GM21717 (cell line): ENCODE measurements at regions not wholly inside any gene's neighbourhood (a gene's known extent, or its start where the extent isn't known, plus 50 kb on each side); places are given as distances from the start of the nearest gene placed in this dataset.

ENCODE experiments used
- ATAC-seq: cut with Tn5 transposase; IDR thresholded peaks from one replicate; pipeline ENCODE4 v1.9.1; 2021; ENCODE audit warnings: mild to moderate bottlenecking, moderate library complexity; ENCODE audit not compliant: unreplicated experiment

DNA sequence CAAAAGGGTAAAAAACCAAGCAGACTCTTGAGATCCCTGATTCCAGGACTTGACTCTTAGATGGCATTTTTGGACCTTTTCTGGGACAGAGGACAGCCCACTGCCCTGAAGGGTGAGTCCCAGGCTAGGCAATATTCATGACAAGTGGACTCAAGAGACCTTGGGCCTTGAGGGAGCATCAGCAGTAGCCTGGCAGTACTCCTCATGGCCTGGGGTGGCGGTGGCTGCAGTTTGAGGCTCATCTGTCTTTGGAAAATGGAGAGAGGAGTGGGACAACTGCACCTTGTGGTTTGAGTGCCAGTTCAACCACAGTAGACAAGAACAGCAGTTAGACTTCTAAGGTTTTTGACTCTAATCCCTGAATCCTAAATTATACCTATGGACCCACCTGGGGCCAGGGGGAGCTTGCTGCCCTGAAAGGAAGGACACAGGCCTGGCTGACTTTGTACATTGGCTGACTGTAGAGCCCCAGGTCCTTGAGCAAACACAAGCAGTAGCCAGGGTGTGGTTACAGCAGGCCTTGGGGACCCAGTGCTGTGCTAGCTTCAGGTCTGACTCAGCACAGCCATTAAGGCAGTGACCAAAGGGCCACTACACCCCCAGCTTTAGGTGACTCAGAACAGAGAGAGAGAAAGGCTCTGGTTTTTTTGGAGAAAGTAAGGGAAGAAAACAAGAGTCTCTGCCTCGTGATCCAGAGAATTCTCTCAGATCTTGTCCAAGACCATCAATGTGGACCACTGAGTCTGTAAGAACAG, 1023.2 kb downstream of the KCNT2 start:
- no peak for ATAC-seq

DNA sequence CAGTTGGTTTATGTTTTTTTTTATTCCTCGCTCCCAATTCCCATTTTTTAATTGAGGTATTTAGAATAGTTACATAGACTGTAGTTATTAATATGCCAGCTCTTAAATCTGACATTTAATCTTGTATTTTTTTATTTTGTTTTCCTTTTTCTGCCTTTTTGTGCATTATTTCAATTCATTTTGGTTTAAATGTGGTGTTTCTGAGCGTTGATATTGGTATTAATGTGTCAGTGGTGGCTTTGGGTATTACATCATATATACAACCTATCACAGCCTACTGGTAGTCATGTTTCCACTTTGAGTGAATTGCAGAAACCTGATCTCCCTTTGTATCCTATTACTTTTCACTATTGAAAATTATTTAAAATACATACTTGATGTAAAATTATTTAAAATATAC, 1027.3 kb downstream of the KCNT2 start:
- no peak for ATAC-seq

DNA sequence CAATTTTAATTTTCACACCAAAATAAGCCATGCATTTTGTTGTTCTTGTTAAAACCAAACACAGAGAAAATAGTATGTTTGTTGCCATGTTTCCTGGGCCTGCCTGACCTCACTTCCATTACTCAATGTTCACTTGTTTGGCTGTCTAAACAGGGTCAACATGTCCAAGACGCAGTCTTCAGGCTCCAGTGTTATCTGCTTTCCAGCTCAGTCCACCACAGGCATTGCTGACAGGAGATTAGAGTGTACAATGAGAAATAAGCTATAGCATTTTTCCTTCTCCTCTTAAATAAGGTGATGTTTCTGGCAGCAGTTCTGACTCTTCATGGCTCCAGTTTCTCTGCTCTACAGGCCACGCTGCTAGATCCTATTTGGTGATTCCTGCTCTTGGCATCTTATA, 1030.5 kb downstream of the KCNT2 start:
- no peak for ATAC-seq

DNA sequence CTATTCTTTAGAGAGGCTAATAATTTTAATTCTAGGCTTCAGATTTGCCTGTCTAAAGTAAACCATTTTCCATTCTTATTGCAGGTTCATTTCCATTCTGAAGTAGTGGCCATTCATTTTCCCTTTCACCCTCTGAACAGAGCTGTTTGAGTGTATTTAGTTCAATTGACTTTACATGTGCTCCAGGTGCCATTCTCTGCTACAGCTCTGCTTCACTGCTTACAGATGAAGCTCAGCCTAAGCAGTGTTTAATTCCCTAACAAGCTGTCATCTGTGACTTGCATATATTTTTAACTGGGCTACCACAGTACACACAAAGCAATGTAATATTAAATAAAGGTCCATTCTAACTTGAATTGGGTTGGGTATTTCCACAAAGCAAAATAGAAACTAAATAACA, 1031.6 kb downstream of the KCNT2 start:
- no peak for ATAC-seq

DNA sequence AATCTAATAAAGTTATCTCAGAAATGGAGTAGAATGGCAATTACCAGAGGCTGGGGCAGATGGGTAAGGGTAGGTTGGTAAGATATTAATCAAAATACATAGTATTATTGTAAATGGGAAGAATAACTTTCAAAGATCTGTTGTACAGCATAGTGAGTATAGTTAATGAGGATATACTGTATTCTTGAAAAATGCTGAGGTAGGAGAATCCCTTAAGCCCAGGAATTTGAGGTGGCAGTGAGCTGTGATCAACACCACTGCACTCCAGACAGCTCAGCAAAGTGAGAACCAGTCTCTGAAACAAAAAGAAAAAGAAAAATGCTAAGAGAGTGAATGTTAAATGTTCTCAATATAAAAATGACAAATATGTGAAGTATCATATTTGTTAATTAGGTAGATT, 1033.7 kb downstream of the KCNT2 start:
- no peak for ATAC-seq

DNA sequence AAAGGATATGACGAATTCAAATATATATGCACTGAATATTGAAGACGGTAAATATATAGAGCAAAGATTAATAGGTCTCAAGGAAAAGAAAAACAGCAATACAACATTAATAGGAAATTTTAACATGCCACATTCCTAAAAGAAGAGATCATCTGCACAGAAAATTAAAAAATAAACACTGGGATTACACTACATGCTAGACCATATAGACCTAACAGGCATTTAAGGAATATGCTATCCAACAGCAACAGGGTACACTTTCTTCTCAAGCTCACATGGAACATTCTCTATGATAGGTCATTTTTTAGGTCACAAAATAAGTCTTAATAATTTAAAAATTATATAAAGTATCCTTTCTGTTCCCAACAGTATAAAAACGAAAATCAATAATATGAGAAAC, 1038.3 kb downstream of the KCNT2 start:
- ATAC-seq, result no peak

DNA sequence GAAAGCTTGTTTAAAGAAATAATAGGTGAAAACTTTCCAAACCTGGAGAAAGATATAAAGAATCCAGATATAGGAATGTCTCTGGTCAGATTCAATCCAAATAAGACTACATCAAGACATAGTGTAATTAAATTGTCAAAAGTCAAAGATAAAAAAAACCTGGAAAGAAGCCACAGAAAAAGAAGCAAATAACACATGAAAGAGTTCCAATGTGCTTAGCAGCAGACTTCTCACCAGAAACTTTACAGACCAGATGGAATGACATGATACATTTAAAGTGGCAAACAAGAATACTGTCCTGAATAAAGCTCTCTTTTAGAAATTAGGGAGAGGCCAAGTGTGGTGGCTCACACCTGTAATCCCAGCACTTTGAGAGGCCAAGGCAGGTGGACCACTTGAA, 1039.9 kb downstream of the KCNT2 start:
- ATAC-seq, result no peak

DNA sequence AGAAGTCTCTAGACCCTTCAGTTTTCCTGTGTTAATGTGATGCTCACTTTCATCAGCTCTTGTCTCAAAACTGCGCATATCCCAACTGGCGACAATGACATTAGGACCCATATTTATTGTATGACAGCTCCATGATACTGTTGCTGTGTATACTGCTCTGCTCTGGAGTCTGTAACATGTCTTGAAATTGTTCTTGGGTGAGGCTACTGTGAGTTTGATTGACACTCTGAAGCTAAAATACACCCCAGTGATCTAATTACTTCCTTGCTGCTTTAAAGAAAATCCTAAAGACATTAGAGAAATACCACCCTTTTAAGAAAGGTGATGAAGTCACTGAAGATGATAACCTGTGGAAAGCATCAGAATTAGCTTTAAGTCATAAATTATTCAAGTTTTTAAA, 1046.2 kb downstream of the KCNT2 start:
- ATAC-seq, result no peak

DNA sequence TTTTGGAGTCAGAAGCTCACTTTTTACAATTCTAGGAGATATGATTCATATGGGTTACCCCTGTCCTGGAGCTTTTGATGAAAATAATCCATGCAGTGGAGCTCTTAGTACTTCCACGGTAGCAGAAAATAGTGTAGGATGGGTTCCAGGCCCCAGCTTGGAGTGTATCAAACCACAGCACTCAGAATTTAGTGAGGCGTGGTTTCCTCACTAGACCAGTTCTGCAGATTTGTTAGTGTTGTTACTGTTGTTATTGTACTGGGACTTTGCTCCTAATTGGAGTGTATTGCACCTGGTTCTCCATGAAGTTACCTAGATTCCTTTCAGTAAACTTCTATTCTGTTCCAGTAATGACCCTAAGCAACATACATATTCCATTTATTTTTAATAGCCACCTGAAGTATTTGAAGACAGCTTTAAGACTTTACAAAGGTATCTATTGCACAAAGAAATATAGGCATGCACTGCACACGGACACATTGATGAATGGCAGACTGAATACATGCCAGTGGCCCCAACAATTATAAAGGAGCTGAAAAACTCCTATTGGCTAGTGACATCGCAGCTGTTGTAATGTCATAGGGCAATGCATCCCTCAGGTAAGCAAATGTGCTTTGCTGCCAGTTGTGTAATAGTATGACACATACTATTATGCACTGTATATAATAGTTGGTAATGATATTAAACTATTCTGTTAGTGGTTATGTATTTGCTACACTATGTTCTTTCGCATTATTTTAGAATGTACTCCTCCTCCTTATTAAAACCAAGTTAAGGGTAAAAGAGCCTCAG, 1058.0 kb downstream of the KCNT2 start:
- ATAC-seq, result no peak

DNA sequence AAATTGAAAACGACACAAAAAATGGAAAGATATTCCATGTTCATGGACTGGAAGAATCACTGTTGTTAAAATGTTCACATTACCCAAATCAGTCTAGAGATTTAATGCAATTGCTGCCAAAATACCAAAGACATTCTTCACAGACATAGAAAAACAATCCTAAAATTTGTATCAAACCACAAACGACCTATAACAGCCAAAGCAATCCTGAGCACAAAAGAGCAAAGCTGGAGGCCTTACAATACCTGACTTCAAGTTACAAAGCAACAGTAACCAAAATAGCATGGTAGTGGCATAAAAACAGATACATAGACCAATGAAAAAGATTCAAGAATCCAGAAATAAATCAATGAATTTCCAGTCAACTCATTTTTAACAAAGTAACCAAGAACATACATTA, 1077.3 kb downstream of the KCNT2 start:
- ATAC-seq, result no peak

DNA sequence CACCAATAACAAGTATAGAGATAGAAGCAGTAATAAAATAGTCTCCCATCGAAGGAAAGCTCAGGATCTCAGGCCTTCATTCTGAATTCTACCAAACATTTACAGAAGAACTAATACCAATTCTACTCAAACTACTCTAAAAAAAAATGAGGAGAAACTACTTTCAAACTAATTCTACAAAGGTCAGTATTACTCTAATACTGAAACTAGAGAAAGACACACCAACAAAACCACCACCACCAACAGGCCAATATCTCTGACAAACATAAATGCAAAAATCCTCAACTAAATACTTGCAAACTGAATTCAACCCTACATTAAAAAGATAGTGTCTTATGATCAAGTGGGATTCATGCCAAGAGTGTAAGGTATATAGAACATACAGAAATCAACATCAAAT, 1078.4 kb downstream of the KCNT2 start:
- ATAC-seq, result no peak

DNA sequence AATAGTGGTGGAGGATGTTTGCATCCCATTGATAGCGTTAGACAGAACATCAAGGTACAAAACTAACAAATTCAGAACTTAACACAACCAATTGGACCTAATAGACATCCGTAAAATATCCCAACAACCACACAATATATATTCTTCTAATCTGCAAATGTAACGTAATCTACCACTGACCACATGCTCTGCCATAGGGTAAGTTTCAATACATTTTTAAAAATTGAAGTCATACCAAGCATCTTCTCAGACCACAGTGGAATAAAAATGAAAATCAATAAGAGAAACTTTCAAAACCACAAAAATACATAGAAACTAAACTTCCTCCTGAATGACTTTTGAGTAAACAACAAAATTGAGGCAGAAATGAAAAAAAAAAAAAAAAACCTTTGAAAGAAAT, 1087.5 kb downstream of the KCNT2 start:
- ATAC-seq, result no peak

DNA sequence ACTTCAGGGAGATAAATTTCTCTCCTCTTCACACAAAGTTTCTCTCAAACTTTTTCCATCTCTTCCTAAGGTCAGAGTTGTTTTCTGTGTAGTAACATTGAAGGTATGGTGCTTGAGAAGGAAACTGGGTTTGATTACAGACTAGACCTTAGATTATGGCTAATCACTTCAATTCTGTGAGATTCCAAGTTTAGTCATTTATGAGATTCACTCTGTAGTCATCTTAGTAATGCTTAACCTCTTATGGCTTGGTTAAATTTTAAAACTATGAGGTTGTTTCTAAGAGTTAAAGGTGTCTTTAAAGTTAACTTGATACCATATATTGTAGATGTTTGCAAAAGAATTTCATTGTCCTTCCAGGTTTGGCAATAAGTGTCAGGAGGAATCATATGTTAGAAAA, 1092.2 kb downstream of the KCNT2 start:
- ATAC-seq, result no peak

DNA sequence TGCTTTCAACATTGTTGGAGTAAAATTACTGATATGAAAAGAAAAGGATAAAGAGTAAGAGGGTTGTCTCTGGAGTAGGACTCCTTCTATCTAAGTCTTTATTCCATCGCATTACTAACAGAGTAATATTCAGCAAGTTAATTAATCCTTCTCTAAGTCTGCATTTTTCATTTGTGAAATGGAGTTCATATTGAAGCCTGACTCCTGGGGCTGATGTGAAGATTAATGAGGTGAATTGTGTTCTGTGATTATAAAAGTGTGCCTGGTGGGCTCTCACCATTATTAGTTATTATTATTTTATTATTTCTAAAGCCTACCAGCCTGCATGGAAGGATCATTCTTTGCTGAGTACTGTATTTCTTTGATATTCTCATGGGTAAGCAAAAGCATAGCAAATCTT, 1096.7 kb downstream of the KCNT2 start:
- no peak for ATAC-seq

DNA sequence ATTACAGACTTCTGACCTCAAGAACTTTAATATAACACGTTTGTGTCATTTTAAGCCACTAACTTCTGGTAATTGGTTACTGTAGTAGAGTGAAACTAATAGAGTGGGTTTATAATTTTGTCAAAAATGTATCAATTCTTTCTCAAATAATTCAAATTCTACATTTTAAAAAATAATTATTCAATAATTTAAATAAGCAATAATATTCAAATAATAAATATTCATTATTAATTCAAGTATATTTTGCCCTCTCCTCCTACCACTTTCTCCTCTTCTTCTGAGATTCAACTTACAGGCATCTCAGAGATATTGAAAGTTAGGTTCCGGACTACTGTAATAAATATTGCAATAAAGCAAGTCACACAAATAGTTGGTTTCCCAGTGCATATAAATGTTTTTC, 1107.1 kb downstream of the KCNT2 start:
- no peak for ATAC-seq

DNA sequence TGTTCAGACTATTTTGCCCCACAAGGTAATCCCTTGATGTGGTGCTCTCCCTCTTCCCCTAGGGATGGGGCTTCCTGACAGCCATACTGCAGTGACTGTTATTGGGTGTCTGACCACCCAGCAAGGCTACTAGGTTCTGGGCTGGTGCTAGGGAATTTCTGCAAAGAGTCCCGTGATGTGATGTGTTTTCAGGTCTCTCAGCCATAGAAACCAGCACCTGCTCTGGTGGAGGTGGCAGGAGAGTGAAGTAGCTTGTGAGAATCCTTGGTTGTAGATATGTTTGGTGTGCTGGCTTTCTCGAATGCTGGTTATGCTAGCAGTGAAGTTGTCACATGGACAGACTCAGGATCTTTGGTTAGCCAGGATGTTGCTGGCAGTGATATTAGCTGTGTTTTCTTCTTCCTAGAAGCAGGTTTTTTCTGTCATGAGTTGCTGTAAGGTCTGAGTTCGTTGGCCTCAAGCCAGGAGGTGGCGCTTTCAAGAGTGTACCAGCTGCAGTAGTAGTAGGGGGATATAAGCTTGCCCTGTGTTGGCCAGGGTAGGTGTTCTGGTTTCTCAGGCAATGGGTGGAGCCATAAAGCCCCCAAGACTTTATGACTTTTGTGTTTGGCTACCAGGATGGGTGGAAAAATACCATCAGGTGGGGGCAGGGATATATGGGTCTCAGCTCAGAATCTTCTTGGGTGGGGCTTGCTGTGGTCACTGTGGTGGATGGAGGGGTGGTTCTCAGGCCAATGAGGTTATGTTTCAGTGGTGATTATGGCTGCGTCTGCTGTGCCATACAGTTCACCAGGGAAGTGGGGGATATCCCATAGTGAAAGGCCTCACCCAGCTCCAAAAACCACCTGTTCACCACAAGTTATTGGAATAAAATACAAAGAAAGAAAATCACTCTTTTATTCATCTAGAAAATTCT, 1112.3 kb downstream of the KCNT2 start:
- ATAC-seq, result no peak

DNA sequence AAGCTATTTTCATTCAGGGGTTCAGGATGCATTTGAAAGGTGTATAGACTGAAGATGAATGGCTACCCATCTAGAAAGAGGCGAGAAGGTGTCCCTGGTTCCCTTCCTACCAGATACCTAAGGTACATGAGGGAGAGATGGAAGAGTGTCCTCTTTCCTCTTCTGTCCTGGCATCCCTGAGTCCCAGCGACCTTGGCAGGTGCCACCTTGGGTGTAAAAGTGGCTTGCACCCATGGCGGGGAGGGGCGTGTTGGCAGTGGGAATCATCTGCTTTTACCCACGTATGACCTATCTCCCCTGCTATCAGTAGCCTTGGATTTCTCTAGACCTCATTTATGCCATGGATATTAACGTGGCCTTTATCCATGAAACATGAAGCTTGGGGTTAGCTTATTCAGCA, 1126.1 kb downstream of the KCNT2 start:
- ATAC-seq, result no peak

DNA sequence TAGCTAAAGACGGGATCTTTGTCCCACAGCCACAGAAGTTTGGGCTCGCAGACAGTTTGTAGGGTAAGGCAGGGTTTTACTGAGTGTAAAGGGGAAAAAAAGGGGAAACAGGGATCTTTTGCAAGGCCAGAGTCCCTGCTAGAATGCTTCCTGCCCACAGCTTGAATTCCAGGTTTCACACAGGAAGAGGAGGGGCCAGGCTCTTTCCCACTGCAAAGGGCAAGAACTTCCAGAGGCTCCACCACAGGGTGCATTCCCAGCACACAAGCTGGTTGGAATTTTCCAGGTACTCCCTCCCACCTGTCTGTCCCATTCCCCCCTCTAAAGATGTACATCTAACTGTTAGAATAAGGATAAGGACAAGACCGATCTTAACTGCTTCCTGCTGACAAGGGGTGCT, 1126.9 kb downstream of the KCNT2 start:
- ATAC-seq, result no peak

DNA sequence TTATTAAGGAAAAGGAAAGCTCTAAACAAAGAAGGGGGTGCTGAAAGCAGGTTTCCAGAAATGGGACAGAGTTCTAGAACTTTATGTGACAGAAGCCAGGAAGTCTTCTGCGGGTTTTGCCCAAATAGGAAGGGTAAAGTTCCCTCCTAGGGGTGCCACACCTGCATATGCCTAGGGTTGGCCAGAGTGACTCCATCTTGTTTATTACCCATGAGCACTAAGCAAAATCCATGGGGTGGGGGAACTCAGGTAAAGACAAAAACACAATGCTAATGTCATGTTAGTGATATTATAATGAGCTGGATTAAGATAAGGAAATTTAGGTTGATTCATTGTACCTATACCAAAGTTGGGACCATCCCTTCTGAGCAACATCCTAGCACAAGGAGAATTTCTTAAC, 1132.7 kb downstream of the KCNT2 start:
- no peak for ATAC-seq

DNA sequence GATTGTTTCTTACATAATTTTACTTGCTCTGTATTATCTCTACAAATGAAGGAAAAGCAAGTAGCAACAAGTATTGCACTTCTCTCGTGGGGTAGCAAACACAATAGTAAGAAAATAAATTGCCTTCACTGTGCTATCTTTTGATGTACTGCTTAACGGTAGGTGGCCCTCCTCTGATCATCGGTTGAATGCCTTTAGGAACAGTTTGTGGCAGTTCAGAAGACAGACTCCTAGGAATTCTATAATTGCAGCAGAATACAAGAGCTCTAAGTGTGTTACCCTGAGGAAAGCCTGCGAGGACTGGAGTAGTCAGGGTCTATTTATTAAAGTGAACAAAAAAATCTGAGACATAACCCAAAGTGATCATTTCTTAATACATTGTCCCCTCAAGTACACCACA, 1135.9 kb downstream of the KCNT2 start:
- no peak for ATAC-seq

DNA sequence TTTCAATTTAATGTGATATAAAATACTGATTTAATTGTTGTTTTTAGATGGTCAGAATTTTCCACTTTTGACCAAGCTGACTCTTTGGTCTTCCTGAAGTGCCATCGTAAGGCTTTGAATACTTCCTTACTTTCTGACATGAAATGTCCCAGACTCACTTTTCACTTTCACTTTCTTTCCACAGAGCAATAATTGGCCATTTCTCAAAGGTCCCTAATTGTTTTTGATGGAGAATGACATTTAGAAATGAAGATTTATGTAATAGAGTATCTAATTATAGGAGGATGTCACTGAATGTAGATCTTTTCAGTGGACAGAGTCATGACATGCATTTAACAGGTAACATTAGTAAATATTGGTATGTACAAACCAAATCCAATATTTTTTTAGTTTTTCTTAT, 1141.6 kb downstream of the KCNT2 start:
- no peak for ATAC-seq

DNA sequence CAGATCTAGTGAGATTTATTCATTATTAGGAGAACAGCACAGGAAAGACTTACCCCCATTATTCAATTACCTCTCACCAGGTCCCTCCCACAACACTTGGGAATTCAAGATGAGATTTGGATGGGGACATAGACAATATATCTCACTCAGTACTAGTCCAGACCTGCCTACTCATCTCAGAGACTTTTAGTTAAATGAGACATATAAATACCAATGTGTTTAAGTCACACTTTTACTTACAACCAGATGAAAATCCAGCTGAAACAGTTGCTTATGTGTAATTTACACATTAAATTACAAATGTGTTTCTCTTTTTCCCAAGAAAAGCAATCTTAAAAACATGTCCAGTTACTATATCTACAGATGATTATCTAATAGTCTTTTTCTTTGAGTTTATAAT, 1145.6 kb downstream of the KCNT2 start:
- no peak for ATAC-seq
